SK-N-SH (cell line): ENCODE measurements at regions not wholly inside any gene's neighbourhood (a gene's known extent, or its start where the extent isn't known, plus 50 kb on each side); places are given as distances from the start of the nearest gene placed in this dataset.

Experiments used
- CHD2 ChIP-seq: fragments of 150-350 bp; IDR thresholded peaks from 2 replicates; pipeline ENCODE4 v1.6.1; 2018; ENCODE audit warnings: low read length; ENCODE audit not compliant: partially characterized antibody
- EP300 ChIP-seq, 2 experiments: IDR thresholded peaks; 2 replicates each; pipeline versions ENCODE4 v1.4.0 to v1.6.1; 2012; ENCODE audit warnings: borderline replicate concordance in 1 of 2, low read depth in 1 of 2, low read length in 1 of 2
- EZH2phosphoT487 ChIP-seq: fragments of 200-600 bp; sonication (generic); IDR thresholded peaks from 2 replicates; pipeline ENCODE4 v1.6.1; 2017; ENCODE audit warnings: low read depth, mixed run types, mild to moderate bottlenecking, antibody characterized with exemption, moderate library complexity, borderline replicate concordance
- GABPA ChIP-seq: IDR thresholded peaks from 2 replicates; pipeline ENCODE4 v1.4.0; 2012; ENCODE audit warnings: low read depth, mild to moderate bottlenecking
- POLR2AphosphoS5 ChIP-seq: IDR thresholded peaks from 2 replicates; pipeline ENCODE4 v1.6.1; 2012; ENCODE audit warnings: low read depth, low read length
- REST ChIP-seq: IDR thresholded peaks from 2 replicates; pipeline ENCODE4 v1.6.1; 2012; ENCODE audit warnings: mild to moderate bottlenecking, low read depth, low read length, moderate library complexity
- SIN3A ChIP-seq: IDR thresholded peaks from 2 replicates; pipeline ENCODE4 v1.6.1; 2012; ENCODE audit warnings: low read depth, mild to moderate bottlenecking, low read length, moderate library complexity, borderline replicate concordance
- TAF1 ChIP-seq: IDR thresholded peaks from 2 replicates; pipeline ENCODE4 v1.6.1; 2012; ENCODE audit warnings: low read depth, mild to moderate bottlenecking, low read length, moderate library complexity, borderline replicate concordance
- YY1 ChIP-seq: IDR thresholded peaks from 2 replicates; pipeline ENCODE4 v1.4.0; 2012; ENCODE audit warnings: low read depth, mild to moderate bottlenecking
- ZBTB33 ChIP-seq: IDR thresholded peaks from 2 replicates; pipeline ENCODE4 v1.4.0; 2012; ENCODE audit warnings: low read depth, borderline replicate concordance
- TF ChIP-seq, protein P1 (sequence below): IDR thresholded peaks from 2 replicates; pipeline ENCODE4 v1.4.0; 2012; ENCODE audit warnings: low read depth, borderline replicate concordance
- TF ChIP-seq, protein P2 (sequence below): fragments of 200-600 bp; sonication (generic); IDR thresholded peaks from 2 replicates; pipeline ENCODE4 v1.6.1; 2017; ENCODE audit warnings: antibody characterized with exemption, mild to moderate bottlenecking, moderate library complexity

GRCh38 chr14:94998685-94999084 lies 158.6 kb downstream of the DICER1 start:
- TF ChIP-seq, protein P1, sequence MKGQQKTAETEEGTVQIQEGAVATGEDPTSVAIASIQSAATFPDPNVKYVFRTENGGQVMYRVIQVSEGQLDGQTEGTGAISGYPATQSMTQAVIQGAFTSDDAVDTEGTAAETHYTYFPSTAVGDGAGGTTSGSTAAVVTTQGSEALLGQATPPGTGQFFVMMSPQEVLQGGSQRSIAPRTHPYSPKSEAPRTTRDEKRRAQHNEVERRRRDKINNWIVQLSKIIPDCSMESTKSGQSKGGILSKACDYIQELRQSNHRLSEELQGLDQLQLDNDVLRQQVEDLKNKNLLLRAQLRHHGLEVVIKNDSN: no peak
- TF ChIP-seq EP300 (IDR thresholded peaks at IDR 0.05; ENCODE audit: borderline replicate concordance in 1 of 2, low read depth in 1 of 2, low read length in 1 of 2) (no peak), TAF1 (no peak), POLR2AphosphoS5 (no peak), SIN3A (no peak), REST (no peak), EZH2phosphoT487 (no peak), ZBTB33 (no peak), CHD2 (no peak), YY1 (no peak), GABPA (no peak)
- TF ChIP-seq, protein P2, sequence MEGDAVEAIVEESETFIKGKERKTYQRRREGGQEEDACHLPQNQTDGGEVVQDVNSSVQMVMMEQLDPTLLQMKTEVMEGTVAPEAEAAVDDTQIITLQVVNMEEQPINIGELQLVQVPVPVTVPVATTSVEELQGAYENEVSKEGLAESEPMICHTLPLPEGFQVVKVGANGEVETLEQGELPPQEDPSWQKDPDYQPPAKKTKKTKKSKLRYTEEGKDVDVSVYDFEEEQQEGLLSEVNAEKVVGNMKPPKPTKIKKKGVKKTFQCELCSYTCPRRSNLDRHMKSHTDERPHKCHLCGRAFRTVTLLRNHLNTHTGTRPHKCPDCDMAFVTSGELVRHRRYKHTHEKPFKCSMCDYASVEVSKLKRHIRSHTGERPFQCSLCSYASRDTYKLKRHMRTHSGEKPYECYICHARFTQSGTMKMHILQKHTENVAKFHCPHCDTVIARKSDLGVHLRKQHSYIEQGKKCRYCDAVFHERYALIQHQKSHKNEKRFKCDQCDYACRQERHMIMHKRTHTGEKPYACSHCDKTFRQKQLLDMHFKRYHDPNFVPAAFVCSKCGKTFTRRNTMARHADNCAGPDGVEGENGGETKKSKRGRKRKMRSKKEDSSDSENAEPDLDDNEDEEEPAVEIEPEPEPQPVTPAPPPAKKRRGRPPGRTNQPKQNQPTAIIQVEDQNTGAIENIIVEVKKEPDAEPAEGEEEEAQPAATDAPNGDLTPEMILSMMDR: no peak
